Psoas muscle (tissue), 7 donors: ENCODE measurements at regions not wholly inside any gene's neighbourhood (a gene's known extent, or its start where the extent isn't known, plus 50 kb on each side); places are given as distances from the start of the nearest gene placed in this dataset.
A peak's percentile ranks its signal among the peaks of the same experiment; 100 is the strongest.

Experiments used
- ATAC-seq, 4 donors: fragments of 200-7000 bp; cut with Tn5 transposase; one replicate each; pipeline ENCODE4 v1.9.1; 2020; ENCODE audit warnings: moderate library complexity in 3 of 4, mild to moderate bottlenecking in 2 of 4
- DNase-seq, 2 donors: peaks; one replicate each; pipeline ENCODE4 v3.0.0-alpha.2; 2020
- H3K27ac ChIP-seq: fragments of 200-600 bp; one replicate; pipeline ENCODE4 v1.8.0; 2022
- H3K27me3 ChIP-seq, 3 donors: fragments of 200-600 bp in 1 of 3; one replicate each; pipeline versions ENCODE4 v1.6.1 to v1.8.0; 2013 to 2022; ENCODE audit warnings: low read length in 2 of 3, mild to moderate bottlenecking in 2 of 3, moderate library complexity in 1 of 3; ENCODE audit not compliant: insufficient read depth in 3 of 3
- H3K36me3 ChIP-seq, 2 donors: fragments of 200-600 bp in 1 of 2; one replicate each; pipeline versions ENCODE4 v1.6.1 to v1.8.0; 2013 to 2022; ENCODE audit warnings: low read depth in 1 of 2, mild to moderate bottlenecking in 1 of 2, moderate library complexity in 1 of 2; ENCODE audit not compliant: insufficient read depth in 1 of 2
- H3K4me1 ChIP-seq: fragments of 200-600 bp; one replicate; pipeline ENCODE4 v1.8.0; 2022
- H3K4me3 ChIP-seq: fragments of 200-600 bp; one replicate; pipeline ENCODE4 v1.8.0; 2022; ENCODE audit warnings: mild to moderate bottlenecking
- H3K9me3 ChIP-seq: fragments of 200-600 bp; one replicate; pipeline ENCODE4 v1.8.0; 2022
- CTCF ChIP-seq: fragments of 200-600 bp; IDR thresholded peaks from one replicate; pipeline ENCODE4 v1.8.0; 2022; ENCODE audit warnings: antibody characterized with exemption
- WGBS, 3 donors: extraction: QIAGEN DNeasy Blood & Tissue Kit; methylation state at CpG; one replicate each; pipeline versions ENCODE4 v1.1.6 to v1.1.7; 2013; 5-methylcytosine and 5-hydroxymethylcytosine counted together
- intact Hi-C, 2 donors: fragments of 100-400 bp; cut with DNase I; formaldehyde crosslinking; loops; one replicate each; pipeline versions ENCODE4 v1.11.0 to v1.14.2; 2022
- donor health status: healthy with polysubstance abuse.
- donor health status: DM: no; HTN: no; CAD: no; lungs with moderate emphysema.
- donor health status: Bipolar disorder and iron deficiency.
- donor health status: healthy.
- donor health status: DM: yes; HTN: yes; CAD: no.
- donor health status: DM: no; HTN: no; CAD: no.
- donor health status: DM: yes; HTN: yes; CAD: no.

- ATAC-seq (no peak), DNase-seq (no peak)
- no peak overlapping the region for H3K27ac ChIP-seq
- H3K4me1 ChIP-seq: no peaks in the 10 kb centered on the region
- 84 to 92% (median 88%) methylated on average over 3 of the region's 3 CpGs for WGBS, 3 donors
- no peaks in the 10 kb centered on the region for H3K36me3 ChIP-seq
- no peaks in the 10 kb centered on the region for H3K9me3 ChIP-seq
- H3K4me3 ChIP-seq: no peak overlapping the region
- H3K27me3 ChIP-seq: no peaks in the 10 kb centered on the region
- no peak for TF ChIP-seq CTCF
- intact Hi-C loops: no loop called here
These were observed 193.4 kb upstream of the FZD8 start for GRCh38 chr10:35835545-35835944.

- H3K9me3 ChIP-seq: no peaks in the 10 kb centered on the region
- H3K4me1 ChIP-seq: no peaks in the 10 kb centered on the region
- no peak overlapping the region for H3K4me3 ChIP-seq
- no peaks in the 10 kb centered on the region for H3K27me3 ChIP-seq
- intact Hi-C loops: no loop called here
- TF ChIP-seq CTCF: no peak
- DNase-seq (no peak), ATAC-seq (no peak)
- no peak overlapping the region for H3K27ac ChIP-seq
- H3K36me3 ChIP-seq: no peaks in the 10 kb centered on the region
- WGBS, 3 donors: 93 to 94% (median 94%) methylated on average over 10 of the region's 10 CpGs
These were observed 192.9 kb upstream of the FZD8 start for GRCh38 chr10:35834877-35835494.

GRCh38 chr10:35827783-35828182 lies 185.7 kb upstream of the FZD8 start:
- H3K4me3 ChIP-seq: no peak overlapping the region
- H3K4me1 ChIP-seq: no peaks in the 10 kb centered on the region
- H3K36me3 ChIP-seq: no peaks in the 10 kb centered on the region
- intact Hi-C loops: no loop called here
- no peak for DNase-seq
- H3K9me3 ChIP-seq: no peaks in the 10 kb centered on the region
- H3K27ac ChIP-seq: no peak overlapping the region
- no peaks in the 10 kb centered on the region for H3K27me3 ChIP-seq
- peak in 1 of 4 donors; percentile 59 for ATAC-seq
- WGBS, 3 donors: 65 to 78% (median 69%) methylated on average over 9 of the region's 9 CpGs
- no peak for TF ChIP-seq CTCF

GRCh38 chr10:35824704-35825103 lies 182.6 kb upstream of the FZD8 start:
- no peak for TF ChIP-seq CTCF
- Histone ChIP-seq H3K9me3 (no peaks in the 10 kb centered on the region), H3K4me3 (no peak overlapping the region), H3K27ac (no peak overlapping the region), H3K27me3 (no peaks in the 10 kb centered on the region), H3K36me3 (no peaks in the 10 kb centered on the region), H3K4me1 (no peaks in the 10 kb centered on the region)
- WGBS, 3 donors: 31 to 67% (median 35%) methylated on average over 3 of the region's 3 CpGs
- ATAC-seq (no peak), DNase-seq (no peak)
- intact Hi-C loops: no loop called here

GRCh38 chr10:35822316-35822715 lies 180.2 kb upstream of the FZD8 start:
- intact Hi-C loops: no loop called here
- WGBS, 3 donors: 19 to 22% (median 21%) methylated on average over 9 of the region's 9 CpGs

More at GRCh38 chr10:35822316-35822715, 180.2 kb upstream of the FZD8 start:
- Histone ChIP-seq H3K4me3 (no peak overlapping the region), H3K27ac (no peak overlapping the region), H3K36me3 (no peaks in the 10 kb centered on the region), H3K9me3 (no peaks in the 10 kb centered on the region), H3K4me1 (no peaks in the 10 kb centered on the region), H3K27me3 (no peaks in the 10 kb centered on the region)
- peak; percentile 8 for TF ChIP-seq CTCF
- ATAC-seq: peak; percentile 74 to 98 (median 93)
- DNase-seq: peak; percentile 88 to 92
